ENCODE measurements at regions not wholly inside any gene's neighbourhood (a gene's known extent, or its start where the extent isn't known, plus 50 kb on each side); places are given as distances from the start of the nearest gene placed in this dataset.
A peak's percentile ranks its signal among the peaks of the same experiment; 100 is the strongest.

DNA sequence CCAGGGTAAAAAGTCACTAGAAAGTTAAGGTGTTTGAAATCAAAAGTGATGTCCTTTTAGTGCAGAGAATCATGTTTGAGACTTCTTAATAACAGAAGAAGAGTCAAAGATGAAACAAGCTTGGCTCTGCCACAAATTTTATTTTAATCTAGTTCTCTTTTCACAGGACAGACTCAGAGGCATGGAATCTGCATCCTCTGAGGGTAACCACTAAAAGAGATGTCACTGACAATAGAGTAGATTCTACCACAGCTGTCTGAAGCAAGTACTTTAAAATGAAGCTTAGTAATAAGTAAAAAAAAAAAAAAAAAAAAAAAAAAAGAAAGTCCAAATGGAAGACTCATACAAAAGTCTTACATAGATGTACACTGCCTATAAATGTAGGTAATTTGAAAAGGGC is 519.7 kb upstream of the PRMT6 start:
- no peak overlapping the region for H3K4me3 ChIP-seq (ENCODE audit: low read depth, low read length)
- TF ChIP-seq, protein P1, sequence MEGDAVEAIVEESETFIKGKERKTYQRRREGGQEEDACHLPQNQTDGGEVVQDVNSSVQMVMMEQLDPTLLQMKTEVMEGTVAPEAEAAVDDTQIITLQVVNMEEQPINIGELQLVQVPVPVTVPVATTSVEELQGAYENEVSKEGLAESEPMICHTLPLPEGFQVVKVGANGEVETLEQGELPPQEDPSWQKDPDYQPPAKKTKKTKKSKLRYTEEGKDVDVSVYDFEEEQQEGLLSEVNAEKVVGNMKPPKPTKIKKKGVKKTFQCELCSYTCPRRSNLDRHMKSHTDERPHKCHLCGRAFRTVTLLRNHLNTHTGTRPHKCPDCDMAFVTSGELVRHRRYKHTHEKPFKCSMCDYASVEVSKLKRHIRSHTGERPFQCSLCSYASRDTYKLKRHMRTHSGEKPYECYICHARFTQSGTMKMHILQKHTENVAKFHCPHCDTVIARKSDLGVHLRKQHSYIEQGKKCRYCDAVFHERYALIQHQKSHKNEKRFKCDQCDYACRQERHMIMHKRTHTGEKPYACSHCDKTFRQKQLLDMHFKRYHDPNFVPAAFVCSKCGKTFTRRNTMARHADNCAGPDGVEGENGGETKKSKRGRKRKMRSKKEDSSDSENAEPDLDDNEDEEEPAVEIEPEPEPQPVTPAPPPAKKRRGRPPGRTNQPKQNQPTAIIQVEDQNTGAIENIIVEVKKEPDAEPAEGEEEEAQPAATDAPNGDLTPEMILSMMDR (IDR thresholded peaks at IDR 0.05; ENCODE audit: low read depth, low read length): no peak
- peak; percentile 48 for DNase-seq (ENCODE audit: low read depth, low spot score)
- in situ Hi-C loops (cut with HindIII; ENCODE audit: low sequenced_read_pairs): no loop called here

DNA sequence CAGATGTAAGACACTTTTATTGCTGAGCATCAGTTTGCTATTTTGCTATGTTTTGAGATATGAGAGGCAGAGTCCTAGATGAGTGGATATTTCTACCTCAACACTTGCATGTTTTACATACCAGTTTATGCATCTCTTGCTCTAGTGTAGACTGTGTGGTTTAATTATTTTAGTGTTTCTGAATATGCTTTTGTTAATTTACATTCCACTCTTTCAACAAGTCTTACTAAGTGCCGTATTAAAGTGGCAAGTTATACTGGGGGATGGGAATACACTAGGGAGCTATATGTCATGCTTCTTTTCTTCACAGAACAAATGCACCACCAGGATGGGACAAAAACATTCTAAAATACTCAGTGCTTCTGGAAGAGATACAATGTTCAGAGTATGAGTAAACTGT is 507.7 kb upstream of the PRMT6 start:
- in situ Hi-C loops (cut with HindIII; ENCODE audit: low sequenced_read_pairs): no loop called here
- DNase-seq (ENCODE audit: low read depth, low spot score): no peak

DNA sequence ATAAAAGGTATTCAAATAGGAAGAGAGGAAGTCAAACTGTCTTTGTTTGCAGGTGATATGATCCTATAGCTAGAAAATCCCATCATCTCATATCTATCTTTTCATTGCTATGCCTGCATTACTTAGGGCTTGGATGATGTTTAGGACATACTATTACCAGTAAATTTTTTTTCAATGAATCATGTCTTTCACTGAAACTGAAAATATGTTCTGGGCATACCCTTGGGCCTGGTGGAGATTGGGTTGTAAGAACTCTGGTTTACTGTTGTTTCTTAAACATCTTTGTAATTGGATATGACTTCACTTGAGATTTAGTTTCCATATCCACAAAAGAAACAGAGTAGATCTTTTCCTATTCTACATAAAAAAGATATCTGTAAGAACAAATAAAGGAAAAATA is 502.2 kb upstream of the PRMT6 start:
- in situ Hi-C loops (cut with HindIII; ENCODE audit: low sequenced_read_pairs): no loop called here
- no peak overlapping the region for H3K4me3 ChIP-seq (ENCODE audit: low read depth, low read length)
- TF ChIP-seq, protein P1 (IDR thresholded peaks at IDR 0.05; ENCODE audit: low read depth, low read length): no peak
- no peak for DNase-seq (ENCODE audit: low read depth, low spot score)

More for the DNA sequence above, 507.7 kb upstream of the PRMT6 start:
- no peak overlapping the region for H3K4me3 ChIP-seq (ENCODE audit: low read depth, low read length)
- TF ChIP-seq, protein P1 (IDR thresholded peaks at IDR 0.05; ENCODE audit: low read depth, low read length): no peak

DNA sequence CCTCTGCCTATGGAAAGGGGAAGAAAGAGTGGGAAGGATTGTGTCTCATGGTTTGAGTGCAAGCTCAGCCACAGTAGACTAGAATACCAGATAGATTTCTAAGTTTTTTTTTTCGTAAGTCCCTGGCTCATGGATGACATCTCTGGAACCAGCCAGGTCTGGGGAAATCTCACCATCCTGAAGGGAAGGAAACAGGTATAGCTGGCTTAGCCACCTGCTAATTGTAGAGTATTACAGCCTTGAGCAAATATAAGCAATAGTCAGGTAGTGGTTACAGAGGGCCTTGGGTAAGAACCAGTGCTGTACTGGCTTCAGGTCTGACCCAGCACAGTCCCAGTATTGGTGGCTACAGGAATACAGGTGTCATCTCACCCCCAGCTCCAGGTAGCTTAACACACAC is 500.9 kb upstream of the PRMT6 start:
- TF ChIP-seq, protein P1 (IDR thresholded peaks at IDR 0.05; ENCODE audit: low read depth, low read length): no peak
- in situ Hi-C loops (cut with HindIII; ENCODE audit: low sequenced_read_pairs): no loop called here
- DNase-seq (ENCODE audit: low read depth, low spot score): no peak
- no peak overlapping the region for H3K4me3 ChIP-seq (ENCODE audit: low read depth, low read length)

DNA sequence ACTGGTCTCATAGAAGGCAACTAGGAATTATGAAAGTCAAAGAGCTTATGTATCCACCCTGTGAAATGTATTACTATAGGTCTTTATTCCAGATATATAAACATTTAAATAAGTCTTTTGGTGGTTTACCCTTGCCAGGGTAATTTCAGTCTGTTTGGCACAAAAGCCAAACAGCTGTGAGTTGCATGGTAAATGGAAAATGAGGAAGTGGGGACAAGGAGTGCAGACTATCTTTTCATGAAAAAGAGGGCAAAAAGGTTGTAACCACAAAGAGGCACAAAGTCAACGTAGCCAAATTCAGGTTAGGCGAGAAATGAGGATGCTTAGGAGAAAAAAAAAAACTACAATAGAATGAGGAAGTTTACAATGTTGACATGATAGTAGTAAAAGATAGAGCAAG is 492.3 kb upstream of the PRMT6 start:
- TF ChIP-seq, protein P1 (IDR thresholded peaks at IDR 0.05; ENCODE audit: low read depth, low read length): no peak
- no peak overlapping the region for H3K4me3 ChIP-seq (ENCODE audit: low read depth, low read length)
- no peak for DNase-seq (ENCODE audit: low read depth, low spot score)
- in situ Hi-C loops (cut with HindIII; ENCODE audit: low sequenced_read_pairs): no loop called here

DNA sequence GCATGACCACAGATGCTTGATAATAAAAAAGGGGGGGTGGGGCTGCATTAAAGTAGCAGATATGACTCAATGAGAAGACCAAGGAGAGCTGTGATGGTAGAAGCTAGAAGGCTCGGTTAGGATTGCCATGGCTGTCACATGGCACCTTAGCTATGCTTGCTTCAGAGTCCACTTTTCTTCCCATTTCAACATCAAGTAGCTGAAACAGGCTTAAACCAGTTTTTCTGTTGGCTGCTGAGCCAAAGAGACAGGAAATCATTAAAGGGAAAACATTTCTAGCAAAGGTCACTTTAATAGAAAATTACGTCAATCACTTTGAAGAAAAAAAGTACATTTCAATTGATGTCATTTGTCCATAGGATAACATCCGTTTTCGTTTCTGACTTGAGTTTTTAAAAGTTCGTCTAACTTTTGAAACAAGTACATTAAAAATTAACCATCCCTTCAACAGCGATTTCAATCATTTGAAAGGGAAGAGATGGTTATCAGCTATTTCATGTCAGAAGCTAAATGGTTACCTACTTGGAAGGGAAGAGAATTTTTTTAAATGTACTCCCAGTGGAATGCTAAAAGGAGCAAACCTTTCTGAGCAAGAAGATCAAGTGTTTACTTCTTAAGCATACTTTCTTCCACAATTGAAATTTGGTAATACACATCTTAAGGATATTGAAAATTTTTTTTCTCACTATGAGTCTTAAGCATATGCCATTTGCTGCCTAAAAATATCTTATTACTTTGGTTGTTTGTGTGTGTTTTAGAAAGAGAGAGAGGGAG is 488.1 kb upstream of the PRMT6 start:
- in situ Hi-C loops (cut with HindIII; ENCODE audit: low sequenced_read_pairs): no loop called here
- TF ChIP-seq, protein P1 (IDR thresholded peaks at IDR 0.05; ENCODE audit: low read depth, low read length): no peak
- DNase-seq (ENCODE audit: low read depth, low spot score): no peak
- no peak overlapping the region for H3K4me3 ChIP-seq (ENCODE audit: low read depth, low read length)

All from astrocyte of the spinal cord (primary cell).